A549 (cell line): ENCODE measurements at regions not wholly inside any gene's neighbourhood (a gene's known extent, or its start where the extent isn't known, plus 50 kb on each side); places are given as distances from the start of the nearest gene placed in this dataset.
A peak's percentile ranks its signal among the peaks of the same experiment; 100 is the strongest.

Source experiments
- ATAC-seq, 2 experiments: fragments of 200-7000 bp in 1 of 2; fragments of >200 bp in 1 of 2; cut with Nextera tagmentation in 1 of 2; cut with Tn5 transposase in 1 of 2; 3 replicates each; pipeline versions ENCODE4 v1.8.0 to v1.9.1; 2018 to 2020; ENCODE audit warnings: mild to moderate bottlenecking in 1 of 2, moderate library complexity in 1 of 2
- CTCF ChIA-PET: fragments of 300-600 bp; sonication (Branson Sonifier 250); formaldehyde crosslinking; extraction: SDS; loops from one replicate; lab custom pipeline; 2021; ENCODE audit warnings: antibody characterized with exemption, inconsistent platforms; lab: Yijun Ruan, JAX
- POLR2A ChIA-PET: fragments of 350-600 bp; formaldehyde crosslinking; extraction: SDS; loops from one replicate; lab custom pipeline; 2021; ENCODE audit warnings: antibody characterized with exemption, inconsistent platforms; lab: Yijun Ruan, JAX
- DNase-seq, 2 experiments: peaks; one replicate each; pipeline versions ENCODE4 v3.0.0 to v3.0.0-alpha.2; 2011 to 2016; ENCODE audit warnings: low read depth in 1 of 2, low spot score in 1 of 2
- FAIRE-seq: peaks from 2 replicates; lab custom pipeline; 2011; peaks lifted over from hg19 to GRCh38; lab: Jason Lieb, UNC
- H3K27ac ChIP-seq, 2 experiments: fragments of >200 bp; sonication (Bioruptor Twin); formaldehyde crosslinking; 3 replicates each; pipeline ENCODE4 v1.5.1; 2016 to 2017
- H3K4me1 ChIP-seq: fragments of >200 bp; sonication (Bioruptor Twin); formaldehyde crosslinking; 3 replicates; pipeline ENCODE4 v1.6.1; 2016
- H3K4me2 ChIP-seq: fragments of >200 bp; sonication (Bioruptor Twin); formaldehyde crosslinking; 3 replicates; pipeline ENCODE4 v1.6.1; 2016
- H3K4me3 ChIP-seq: fragments of >200 bp; sonication (Bioruptor Twin); formaldehyde crosslinking; 3 replicates; pipeline ENCODE4 v1.5.1; 2016
- H3K9me3 ChIP-seq: fragments of >200 bp; sonication (Bioruptor Twin); formaldehyde crosslinking; 3 replicates; pipeline ENCODE4 v1.6.1; 2016
- CBX2 ChIP-seq: fragments of 200-600 bp; sonication (generic); IDR thresholded peaks from 2 replicates; pipeline ENCODE4 v1.6.1; 2016; ENCODE audit warnings: low read depth, mild to moderate bottlenecking, borderline replicate concordance
- CHD2 ChIP-seq: fragments of 150-350 bp; IDR thresholded peaks from 2 replicates; pipeline ENCODE4 v1.6.1; 2014; ENCODE audit warnings: low read length; ENCODE audit not compliant: partially characterized antibody
- EHF ChIP-seq: fragments of 250-450 bp; sonication (Bioruptor Pico); IDR thresholded peaks from 2 replicates; pipeline ENCODE4 v1.5.0; 2020; ENCODE audit warnings: mild to moderate bottlenecking
- EHMT2 ChIP-seq: fragments of 200-600 bp; sonication (generic); IDR thresholded peaks from 2 replicates; pipeline ENCODE4 v1.6.1; 2016; ENCODE audit warnings: antibody characterized with exemption, low read depth, mild to moderate bottlenecking, moderate library complexity
- EP300 ChIP-seq, 2 experiments: fragments of >200 bp; sonication (Bioruptor Twin); formaldehyde crosslinking; IDR thresholded peaks; 2 replicates in 1 of 2; 3 replicates in 1 of 2; pipeline ENCODE4 v1.6.1; 2016 to 2017
- ESRRA ChIP-seq: fragments of 150-350 bp; IDR thresholded peaks from 2 replicates; pipeline ENCODE4 v1.6.1; 2014; ENCODE audit warnings: mild to moderate bottlenecking, low read length, borderline replicate concordance
- FOSB ChIP-seq: fragments of 250-450 bp; sonication (Bioruptor Pico); IDR thresholded peaks from 2 replicates; pipeline ENCODE4 v1.5.0; 2020; ENCODE audit warnings: mild to moderate bottlenecking, moderate library complexity
- GATA3 ChIP-seq: IDR thresholded peaks from 2 replicates; pipeline ENCODE4 v1.6.1; 2012; ENCODE audit warnings: borderline replicate concordance
- HEYL ChIP-seq: fragments of 250-450 bp; sonication (Bioruptor Pico); IDR thresholded peaks from 2 replicates; pipeline ENCODE4 v1.8.0; 2021; ENCODE audit warnings: mild to moderate bottlenecking, moderate library complexity
- HMGXB4 ChIP-seq: fragments of 250-450 bp; sonication (Bioruptor Pico); IDR thresholded peaks from 2 replicates; pipeline ENCODE4 v1.5.0; 2021; ENCODE audit warnings: mild to moderate bottlenecking, moderate library complexity, borderline replicate concordance
- HOXA7 ChIP-seq: fragments of 250-450 bp; sonication (Bioruptor Pico); IDR thresholded peaks from 2 replicates; pipeline ENCODE4 v1.5.0; 2020; ENCODE audit warnings: mild to moderate bottlenecking, moderate library complexity
- MAZ ChIP-seq: fragments of 150-350 bp; IDR thresholded peaks from 2 replicates; pipeline ENCODE4 v1.6.1; 2014; ENCODE audit warnings: antibody characterized with exemption, low read depth, low read length, borderline replicate concordance
- MYC ChIP-seq: IDR thresholded peaks from 2 replicates; pipeline ENCODE4 v1.6.1; 2012; ENCODE audit warnings: mild to moderate bottlenecking, inconsistent platforms, low read length, improper control_type of control experiment, borderline replicate concordance
- RFX5 ChIP-seq: fragments of 450-650 bp; IDR thresholded peaks from 2 replicates; pipeline ENCODE4 v1.7.1; 2014; ENCODE audit warnings: antibody characterized with exemption, mild to moderate bottlenecking, moderate library complexity
- SMC3 ChIP-seq: fragments of >200 bp; sonication (Bioruptor Twin); formaldehyde crosslinking; IDR thresholded peaks from 3 replicates; pipeline ENCODE4 v1.6.1; 2018; ENCODE audit warnings: inconsistent platforms
- USF2 ChIP-seq: fragments of 450-650 bp; IDR thresholded peaks from 2 replicates; pipeline ENCODE4 v1.6.1; 2014; ENCODE audit warnings: antibody characterized with exemption
- ZC3H11A ChIP-seq: fragments of 450-650 bp; IDR thresholded peaks from 2 replicates; pipeline ENCODE4 v1.6.1; 2014; ENCODE audit warnings: antibody characterized with exemption, mild to moderate bottlenecking
- ZFP36 ChIP-seq: fragments of 450-650 bp; IDR thresholded peaks from 2 replicates; pipeline ENCODE4 v1.6.1; 2014; ENCODE audit warnings: borderline replicate concordance; ENCODE audit not compliant: partially characterized antibody
- ZNF302 ChIP-seq: fragments of 250-450 bp; sonication (Bioruptor Pico); IDR thresholded peaks from 2 replicates; pipeline ENCODE4 v1.9.0; 2021; ENCODE audit warnings: inconsistent platforms, mild to moderate bottlenecking, moderate library complexity
- WGBS: methylation state at CpG from one replicate; pipeline ENCODE4 v1.1.6; 2017; ENCODE audit errors: missing lambda C conversion rate; 5-methylcytosine and 5-hydroxymethylcytosine counted together
- TF ChIP-seq, protein P1 (sequence below): fragments of >200 bp; sonication (Bioruptor Twin); formaldehyde crosslinking; IDR thresholded peaks from 2 replicates; pipeline ENCODE4 v1.6.1; 2016
- TF ChIP-seq, protein P2 (sequence below): IDR thresholded peaks from 2 replicates; pipeline ENCODE4 v1.6.1; 2012; ENCODE audit warnings: low read depth, borderline replicate concordance
- TF ChIP-seq, protein P3 (sequence below): fragments of 250-450 bp; sonication (Bioruptor Pico); IDR thresholded peaks from 2 replicates; pipeline ENCODE4 v1.5.0; 2020; ENCODE audit warnings: low read depth, mild to moderate bottlenecking, moderate library complexity
- TF ChIP-seq, protein P4 (sequence below): fragments of >200 bp; sonication (Bioruptor Twin); formaldehyde crosslinking; IDR thresholded peaks from 3 replicates; pipeline ENCODE4 v1.6.1; 2016

- 100% methylated on average over 1 of the region's 1 CpG for WGBS
Measured at GRCh38 chr6:14272737-14273085, 155.1 kb downstream of the CD83 start.

DNA sequence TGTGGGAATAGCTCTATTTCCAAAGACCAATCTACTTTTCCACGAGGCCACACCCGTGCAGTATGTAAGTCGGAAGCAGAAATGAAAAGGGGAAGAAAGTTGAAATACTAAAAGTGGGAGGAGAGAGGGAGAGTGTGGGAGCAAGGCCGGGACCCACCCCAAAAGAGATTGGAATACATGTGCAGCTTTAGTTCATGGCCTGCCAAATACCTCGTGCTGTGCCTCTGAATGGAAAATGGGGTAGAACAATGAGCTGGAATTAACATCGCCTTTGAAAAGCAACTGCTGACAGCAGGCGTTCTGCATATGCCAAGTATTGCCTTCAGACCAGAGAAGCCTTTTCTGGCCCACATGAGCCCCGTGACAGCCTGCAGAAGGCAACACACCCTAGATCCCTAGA lies 155.6 kb downstream of the CD83 start:
- 66% methylated on average over 8 of the region's 8 CpGs for whole genome bisulfite sequencing
- H3K4me1 ChIP-seq = peaks cover 23% of the 10 kb centered on the region
- no peak for ATAC-seq
- no peak for FAIRE-seq
- no peak overlapping the region for H3K4me2 ChIP-seq
- ChIA-PET POLR2A (no interaction called here), CTCF (interaction anchor here (0.9 kb wide), 1 partner anchor 17 kb away, joined by 4 read pairs; no protein-coding TSS in a partner anchor)
- TF ChIP-seq ESRRA (no peak), RFX5 (no peak), MYC (no peak), ZC3H11A (no peak), HOXA7 (CRISPR knock-in tag) (no peak), HEYL (CRISPR knock-in tag) (no peak), EHF (no peak), MAZ (no peak), EHMT2 (no peak), SMC3 (no peak), HMGXB4 (CRISPR knock-in tag) (no peak), ZFP36 (no peak), USF2 (no peak)
- TF ChIP-seq, protein P1, sequence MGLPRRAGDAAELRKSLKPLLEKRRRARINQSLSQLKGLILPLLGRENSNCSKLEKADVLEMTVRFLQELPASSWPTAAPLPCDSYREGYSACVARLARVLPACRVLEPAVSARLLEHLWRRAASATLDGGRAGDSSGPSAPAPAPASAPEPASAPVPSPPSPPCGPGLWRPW = no peak
- TF ChIP-seq, protein P2, sequence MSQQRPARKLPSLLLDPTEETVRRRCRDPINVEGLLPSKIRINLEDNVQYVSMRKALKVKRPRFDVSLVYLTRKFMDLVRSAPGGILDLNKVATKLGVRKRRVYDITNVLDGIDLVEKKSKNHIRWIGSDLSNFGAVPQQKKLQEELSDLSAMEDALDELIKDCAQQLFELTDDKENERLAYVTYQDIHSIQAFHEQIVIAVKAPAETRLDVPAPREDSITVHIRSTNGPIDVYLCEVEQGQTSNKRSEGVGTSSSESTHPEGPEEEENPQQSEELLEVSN = no peak
- H3K9me3 ChIP-seq = peaks cover 19% of the 10 kb centered on the region
- no peak overlapping the region for H3K4me3 ChIP-seq
- peak overlapping the region; percentile 67 to 86; a peak in 4 of 6 replicates for H3K27ac ChIP-seq
- DNase-seq = no peak

More at GRCh38 chr6:14272737-14273085, 155.1 kb downstream of the CD83 start:
- FAIRE-seq = no peak
- peaks cover 19% of the 10 kb centered on the region for H3K9me3 ChIP-seq
- TF ChIP-seq GATA3 (no peak), HMGXB4 (CRISPR knock-in tag) (no peak), CHD2 (no peak), USF2 (no peak), CBX2 (no peak), EP300 (IDR thresholded peaks at IDR 0.05) (no peak), FOSB (CRISPR knock-in tag) (no peak), ZNF302 (no peak)
- TF ChIP-seq, protein P3, sequence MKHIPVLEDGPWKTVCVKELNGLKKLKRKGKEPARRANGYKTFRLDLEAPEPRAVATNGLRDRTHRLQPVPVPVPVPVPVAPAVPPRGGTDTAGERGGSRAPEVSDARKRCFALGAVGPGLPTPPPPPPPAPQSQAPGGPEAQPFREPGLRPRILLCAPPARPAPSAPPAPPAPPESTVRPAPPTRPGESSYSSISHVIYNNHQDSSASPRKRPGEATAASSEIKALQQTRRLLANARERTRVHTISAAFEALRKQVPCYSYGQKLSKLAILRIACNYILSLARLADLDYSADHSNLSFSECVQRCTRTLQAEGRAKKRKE (CRISPR knock-in tag) = no peak
- TF ChIP-seq, protein P4, sequence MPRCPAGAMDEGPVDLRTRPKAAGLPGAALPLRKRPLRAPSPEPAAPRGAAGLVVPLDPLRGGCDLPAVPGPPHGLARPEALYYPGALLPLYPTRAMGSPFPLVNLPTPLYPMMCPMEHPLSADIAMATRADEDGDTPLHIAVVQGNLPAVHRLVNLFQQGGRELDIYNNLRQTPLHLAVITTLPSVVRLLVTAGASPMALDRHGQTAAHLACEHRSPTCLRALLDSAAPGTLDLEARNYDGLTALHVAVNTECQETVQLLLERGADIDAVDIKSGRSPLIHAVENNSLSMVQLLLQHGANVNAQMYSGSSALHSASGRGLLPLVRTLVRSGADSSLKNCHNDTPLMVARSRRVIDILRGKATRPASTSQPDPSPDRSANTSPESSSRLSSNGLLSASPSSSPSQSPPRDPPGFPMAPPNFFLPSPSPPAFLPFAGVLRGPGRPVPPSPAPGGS = no peak
- ChIA-PET POLR2A (no interaction called here), CTCF (interaction anchor here (0.9 kb wide), 1 partner anchor 17 kb away, joined by 4 read pairs; no protein-coding TSS in a partner anchor)
- no peak for ATAC-seq
- H3K27ac ChIP-seq = peak overlapping the region; percentile 67 to 86; a peak in 5 of 6 replicates
- no peak overlapping the region for H3K4me2 ChIP-seq
- no peak overlapping the region for H3K4me3 ChIP-seq
- no peak for DNase-seq
- peaks cover 23% of the 10 kb centered on the region for H3K4me1 ChIP-seq
